ENCODE measurements at regions not wholly inside any gene's neighbourhood (a gene's known extent, or its start where the extent isn't known, plus 50 kb on each side); places are given as distances from the start of the nearest gene placed in this dataset.

- TF ChIP-seq EZH2 (IDR thresholded peaks at IDR 0.05; ENCODE audit: low read length) = no peak
- TF ChIP-seq, protein P1, sequence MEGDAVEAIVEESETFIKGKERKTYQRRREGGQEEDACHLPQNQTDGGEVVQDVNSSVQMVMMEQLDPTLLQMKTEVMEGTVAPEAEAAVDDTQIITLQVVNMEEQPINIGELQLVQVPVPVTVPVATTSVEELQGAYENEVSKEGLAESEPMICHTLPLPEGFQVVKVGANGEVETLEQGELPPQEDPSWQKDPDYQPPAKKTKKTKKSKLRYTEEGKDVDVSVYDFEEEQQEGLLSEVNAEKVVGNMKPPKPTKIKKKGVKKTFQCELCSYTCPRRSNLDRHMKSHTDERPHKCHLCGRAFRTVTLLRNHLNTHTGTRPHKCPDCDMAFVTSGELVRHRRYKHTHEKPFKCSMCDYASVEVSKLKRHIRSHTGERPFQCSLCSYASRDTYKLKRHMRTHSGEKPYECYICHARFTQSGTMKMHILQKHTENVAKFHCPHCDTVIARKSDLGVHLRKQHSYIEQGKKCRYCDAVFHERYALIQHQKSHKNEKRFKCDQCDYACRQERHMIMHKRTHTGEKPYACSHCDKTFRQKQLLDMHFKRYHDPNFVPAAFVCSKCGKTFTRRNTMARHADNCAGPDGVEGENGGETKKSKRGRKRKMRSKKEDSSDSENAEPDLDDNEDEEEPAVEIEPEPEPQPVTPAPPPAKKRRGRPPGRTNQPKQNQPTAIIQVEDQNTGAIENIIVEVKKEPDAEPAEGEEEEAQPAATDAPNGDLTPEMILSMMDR (optimal IDR thresholded peaks at IDR 0.05 in 1 of 3, IDR thresholded peaks at IDR 0.05 in 1 of 3, conservative IDR thresholded peaks at IDR 0.05 in 1 of 3; ENCODE audit: extremely low read depth in 1 of 3, insufficient read depth in 2 of 3, low read length in 3 of 3) = no peak
- Histone ChIP-seq H3K4me3 (ENCODE audit: control insufficient read depth in 2 of 3, extremely low read depth in 1 of 3, insufficient read depth in 2 of 3, low read depth in 1 of 3, low read length in 3 of 3) (no peak overlapping the region), H3K4me2 (ENCODE audit: control insufficient read depth, extremely low read depth, insufficient read depth, low read depth, low read length) (no peak overlapping the region), H3K27ac (ENCODE audit: control insufficient read depth, insufficient read depth, low read length) (no peak overlapping the region), H3K79me2 (ENCODE audit: control insufficient read depth, insufficient read depth, low read length) (no peaks in the 10 kb centered on the region), H2AFZ (ENCODE audit: control insufficient read depth, low read length) (no peak overlapping the region), H3K9ac (ENCODE audit: control insufficient read depth, extremely low read depth, insufficient read depth, low read length) (no peak overlapping the region), H3K36me3 (ENCODE audit: control insufficient read depth in 2 of 2, extremely low read depth in 1 of 2, insufficient read depth in 2 of 2, low read length in 2 of 2) (no peaks in the 10 kb centered on the region), H3K9me1 (ENCODE audit: control insufficient read depth, extremely low read depth, insufficient read depth, low read length) (no peaks in the 10 kb centered on the region), H3K4me1 (ENCODE audit: control insufficient read depth, extremely low read depth, insufficient read depth, low read length) (no peaks in the 10 kb centered on the region), H4K20me1 (ENCODE audit: control insufficient read depth, extremely low read depth, insufficient read depth, low read length) (no peaks in the 10 kb centered on the region), H3K27me3 (ENCODE audit: control insufficient read depth, extremely low read depth, insufficient read depth, low read length) (no peaks in the 10 kb centered on the region), H3K9me3 (ENCODE audit: control insufficient read depth, low read depth, low read length) (no peaks in the 10 kb centered on the region)
- no peak for FAIRE-seq
- DNase-seq (ENCODE audit: low read depth, low spot score) = no peak
- dilution Hi-C loops (cut with MboI; ENCODE audit: extremely low pct_ligation_motif_present, low sequenced_read_pairs) = no loop called here
Measured at GRCh38 chr6:63097222-63097621, 114.0 kb upstream of the FKBP1C start.

GRCh38 chr6:63098789-63099188 lies 112.5 kb upstream of the FKBP1C start:
- no peak for DNase-seq (ENCODE audit: low read depth, low spot score)
- Histone ChIP-seq H3K27ac (ENCODE audit: control insufficient read depth, insufficient read depth, low read length) (no peak overlapping the region), H4K20me1 (ENCODE audit: control insufficient read depth, extremely low read depth, insufficient read depth, low read length) (no peaks in the 10 kb centered on the region), H3K27me3 (ENCODE audit: control insufficient read depth, extremely low read depth, insufficient read depth, low read length) (no peaks in the 10 kb centered on the region), H3K4me2 (ENCODE audit: control insufficient read depth, extremely low read depth, insufficient read depth, low read depth, low read length) (no peak overlapping the region), H3K4me1 (ENCODE audit: control insufficient read depth, extremely low read depth, insufficient read depth, low read length) (no peaks in the 10 kb centered on the region), H3K9me1 (ENCODE audit: control insufficient read depth, extremely low read depth, insufficient read depth, low read length) (no peaks in the 10 kb centered on the region), H3K36me3 (ENCODE audit: control insufficient read depth in 2 of 2, extremely low read depth in 1 of 2, insufficient read depth in 2 of 2, low read length in 2 of 2) (no peaks in the 10 kb centered on the region), H3K4me3 (ENCODE audit: control insufficient read depth in 2 of 3, extremely low read depth in 1 of 3, insufficient read depth in 2 of 3, low read depth in 1 of 3, low read length in 3 of 3) (no peak overlapping the region), H2AFZ (ENCODE audit: control insufficient read depth, low read length) (no peak overlapping the region), H3K79me2 (ENCODE audit: control insufficient read depth, insufficient read depth, low read length) (no peaks in the 10 kb centered on the region), H3K9me3 (ENCODE audit: control insufficient read depth, low read depth, low read length) (no peaks in the 10 kb centered on the region), H3K9ac (ENCODE audit: control insufficient read depth, extremely low read depth, insufficient read depth, low read length) (no peak overlapping the region)
- no peak for FAIRE-seq
- dilution Hi-C loops (cut with MboI; ENCODE audit: extremely low pct_ligation_motif_present, low sequenced_read_pairs) = no loop called here
- no peak for TF ChIP-seq EZH2 (IDR thresholded peaks at IDR 0.05; ENCODE audit: low read length)
- TF ChIP-seq, protein P1 (optimal IDR thresholded peaks at IDR 0.05 in 1 of 3, IDR thresholded peaks at IDR 0.05 in 1 of 3, conservative IDR thresholded peaks at IDR 0.05 in 1 of 3; ENCODE audit: extremely low read depth in 1 of 3, insufficient read depth in 2 of 3, low read length in 3 of 3) = no peak
